ENCODE measurements at regions not wholly inside any gene's neighbourhood (a gene's known extent, or its start where the extent isn't known, plus 50 kb on each side); places are given as distances from the start of the nearest gene placed in this dataset.

DNA sequence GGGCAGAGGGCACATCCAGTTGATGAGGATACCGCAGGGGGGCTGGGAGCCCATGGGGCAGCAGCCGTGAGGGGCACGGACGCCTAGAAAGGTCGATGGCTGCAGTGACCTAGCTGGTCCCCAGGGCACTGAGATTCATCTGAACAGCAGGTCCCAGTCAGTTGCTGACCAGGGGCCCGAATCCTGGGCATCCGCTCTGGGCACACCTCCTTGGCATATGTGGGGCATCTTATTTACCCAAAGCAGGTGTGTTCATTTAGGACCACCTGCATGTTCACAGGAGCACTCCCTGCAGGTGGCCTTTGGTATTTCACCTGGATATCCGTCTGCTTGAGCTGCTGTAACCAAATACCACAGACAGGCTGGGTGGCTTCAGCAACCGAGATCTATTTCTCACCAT lies 72.0 kb upstream of the ODC1 start:
- Mint-ChIP-seq H3K27me3 (no peaks in the 10 kb centered on the region), H3K4me3 (no peak overlapping the region), H3K36me3 (ENCODE audit: low read depth) (no peaks in the 10 kb centered on the region), H3K9me3 (peaks cover 5% of the 10 kb centered on the region), H3K27ac (no peak overlapping the region), H3K4me1 (no peaks in the 10 kb centered on the region)
- ATAC-seq (replicated peaks) = no peak

GRCh38 chr2:10519394-10519740 lies 71.2 kb upstream of the ODC1 start:
- Mint-ChIP-seq H3K9me3 (peaks cover 9% of the 10 kb centered on the region), H3K4me3 (no peak overlapping the region), H3K36me3 (ENCODE audit: low read depth) (no peaks in the 10 kb centered on the region), H3K27ac (no peak overlapping the region), H3K4me1 (no peaks in the 10 kb centered on the region), H3K27me3 (no peaks in the 10 kb centered on the region)
- no peak for ATAC-seq (replicated peaks)

GRCh38 chr2:10518470-10519393 lies 70.6 kb upstream of the ODC1 start:
- peaks cover 9% of the 10 kb centered on the region for H3K9me3 Mint-ChIP-seq
- no peaks in the 10 kb centered on the region for H3K27me3 Mint-ChIP-seq
- peak; percentile 18 for ATAC-seq (replicated peaks)
- H3K36me3 Mint-ChIP-seq (ENCODE audit: low read depth) = no peaks in the 10 kb centered on the region
- H3K4me1 Mint-ChIP-seq = no peaks in the 10 kb centered on the region
- no peak overlapping the region for H3K4me3 Mint-ChIP-seq
- H3K27ac Mint-ChIP-seq = no peak overlapping the region

- no peaks in the 10 kb centered on the region for H3K4me1 Mint-ChIP-seq
- no peak overlapping the region for H3K27ac Mint-ChIP-seq
- ATAC-seq (replicated peaks) = no peak
- no peaks in the 10 kb centered on the region for H3K27me3 Mint-ChIP-seq
- peaks cover 9% of the 10 kb centered on the region for H3K9me3 Mint-ChIP-seq
- no peak overlapping the region for H3K4me3 Mint-ChIP-seq
- H3K36me3 Mint-ChIP-seq (ENCODE audit: low read depth) = no peaks in the 10 kb centered on the region
Observed at GRCh38 chr2:10517351-10518043, 69.4 kb upstream of the ODC1 start.

GRCh38 chr2:10515887-10516286 lies 67.8 kb upstream of the ODC1 start:
- Mint-ChIP-seq H3K9me3 (peaks cover 9% of the 10 kb centered on the region), H3K4me1 (no peaks in the 10 kb centered on the region), H3K4me3 (no peak overlapping the region), H3K27me3 (no peaks in the 10 kb centered on the region), H3K27ac (no peak overlapping the region), H3K36me3 (ENCODE audit: low read depth) (no peaks in the 10 kb centered on the region)
- no peak for ATAC-seq (replicated peaks)

DNA sequence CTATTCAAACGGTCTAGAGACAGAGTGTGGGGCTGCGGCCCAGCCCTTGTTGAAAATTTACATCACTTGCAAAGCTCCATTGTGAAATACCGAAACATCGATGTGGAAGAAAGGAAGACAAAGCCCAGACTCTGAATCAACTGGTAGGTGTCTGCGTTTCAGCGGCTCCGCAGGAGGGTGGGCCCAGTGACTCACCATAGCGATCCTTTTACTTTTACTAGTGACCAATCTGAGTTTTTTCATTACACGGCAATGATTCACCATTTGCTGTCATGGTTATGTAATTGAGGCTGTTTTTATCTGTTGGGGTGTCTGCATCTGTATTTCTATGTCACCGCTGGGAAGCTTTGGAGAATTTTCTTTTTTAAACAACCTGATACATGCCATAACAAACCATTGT lies 66.6 kb upstream of the ODC1 start:
- ATAC-seq (replicated peaks) = no peak
- H3K36me3 Mint-ChIP-seq (ENCODE audit: low read depth) = no peaks in the 10 kb centered on the region
- no peak overlapping the region for H3K4me3 Mint-ChIP-seq
- H3K27me3 Mint-ChIP-seq = no peaks in the 10 kb centered on the region
- no peak overlapping the region for H3K27ac Mint-ChIP-seq
- H3K4me1 Mint-ChIP-seq = no peaks in the 10 kb centered on the region
- H3K9me3 Mint-ChIP-seq = peaks cover 9% of the 10 kb centered on the region

- no peak for ATAC-seq (replicated peaks)
- no peak overlapping the region for H3K4me3 Mint-ChIP-seq
- no peaks in the 10 kb centered on the region for H3K36me3 Mint-ChIP-seq (ENCODE audit: low read depth)
- H3K27me3 Mint-ChIP-seq = no peaks in the 10 kb centered on the region
- peaks cover 9% of the 10 kb centered on the region for H3K9me3 Mint-ChIP-seq
- no peaks in the 10 kb centered on the region for H3K4me1 Mint-ChIP-seq
- no peak overlapping the region for H3K27ac Mint-ChIP-seq
Observed at GRCh38 chr2:10514273-10514672, 66.1 kb upstream of the ODC1 start.

DNA sequence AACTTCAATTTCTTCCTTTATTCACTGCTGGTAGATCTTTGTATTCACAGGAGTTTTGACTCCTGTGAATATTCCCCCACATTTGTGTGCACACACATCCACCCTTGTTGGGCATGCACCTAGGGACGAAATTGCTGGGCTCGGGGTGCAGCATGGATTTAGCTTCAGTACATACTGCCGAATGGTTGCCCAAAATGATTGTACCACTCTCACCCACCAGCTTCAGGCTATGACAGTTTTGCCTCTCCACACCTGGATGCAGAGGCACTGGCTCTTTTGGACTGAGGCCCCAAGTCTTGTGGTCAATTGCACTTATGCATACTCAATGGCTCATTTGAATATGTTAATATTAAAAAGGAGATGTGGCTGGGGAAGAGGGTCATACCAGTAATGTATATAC lies 65.1 kb upstream of the ODC1 start:
- ATAC-seq (replicated peaks) = no peak
- H3K27me3 Mint-ChIP-seq = no peaks in the 10 kb centered on the region
- H3K4me3 Mint-ChIP-seq = no peak overlapping the region
- H3K36me3 Mint-ChIP-seq (ENCODE audit: low read depth) = no peaks in the 10 kb centered on the region
- peaks cover 9% of the 10 kb centered on the region for H3K9me3 Mint-ChIP-seq
- H3K27ac Mint-ChIP-seq = no peak overlapping the region
- no peaks in the 10 kb centered on the region for H3K4me1 Mint-ChIP-seq

GRCh38 chr2:10508038-10508437 lies 59.9 kb upstream of the ODC1 start:
- ATAC-seq (replicated peaks) = no peak
- no peaks in the 10 kb centered on the region for H3K36me3 Mint-ChIP-seq (ENCODE audit: low read depth)
- no peaks in the 10 kb centered on the region for H3K27me3 Mint-ChIP-seq
- peaks cover 3% of the 10 kb centered on the region for H3K4me1 Mint-ChIP-seq
- H3K27ac Mint-ChIP-seq = no peak overlapping the region
- no peaks in the 10 kb centered on the region for H3K9me3 Mint-ChIP-seq
- no peak overlapping the region for H3K4me3 Mint-ChIP-seq

- ATAC-seq (replicated peaks) = no peak
- Mint-ChIP-seq H3K9me3 (no peaks in the 10 kb centered on the region), H3K4me3 (no peak overlapping the region)
Observed at GRCh38 chr2:10507106-10507505, 59.0 kb upstream of the ODC1 start.

DNA sequence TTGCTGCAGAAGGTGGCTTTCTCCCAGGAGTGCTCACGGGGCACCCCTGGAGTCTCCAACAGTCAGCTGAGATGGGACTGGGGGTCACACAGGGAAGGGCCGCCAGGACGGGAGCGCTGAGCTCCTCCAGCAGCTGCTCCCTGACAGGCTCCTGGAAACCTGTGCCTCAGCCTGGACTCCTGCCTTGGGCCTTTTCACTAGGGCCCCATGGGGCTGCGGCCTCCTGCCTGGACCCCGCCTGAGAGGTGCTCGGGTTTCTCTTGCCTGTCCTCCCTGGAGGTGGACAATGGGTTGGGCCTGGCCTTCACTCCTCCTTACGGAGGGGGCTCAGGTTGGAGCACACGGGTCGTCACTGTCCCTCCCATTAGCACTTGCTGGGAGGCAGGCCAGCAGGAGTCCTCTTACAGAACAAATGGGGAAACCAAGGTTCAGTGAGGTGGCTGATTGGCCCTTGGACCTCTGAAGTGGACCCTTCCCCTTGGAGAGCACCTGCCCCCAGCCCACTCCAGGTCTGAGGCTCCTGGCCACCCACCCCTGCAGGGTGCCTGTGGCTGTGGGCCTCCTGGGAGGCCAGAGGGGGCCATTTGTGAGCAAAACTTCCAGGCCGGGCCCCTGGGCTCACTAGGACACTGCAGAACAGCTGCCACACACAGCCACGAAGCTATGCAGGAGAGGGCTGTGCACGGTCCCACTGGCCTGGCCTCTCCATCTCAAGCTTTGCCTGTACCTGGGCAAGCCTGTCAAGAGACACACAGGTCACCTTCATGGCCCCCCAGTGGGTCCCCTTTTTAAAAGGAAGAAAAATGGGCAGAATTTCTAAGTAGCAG lies 57.1 kb upstream of the ODC1 start:
- ATAC-seq (replicated peaks) = no peak
- H3K27ac Mint-ChIP-seq = no peak overlapping the region
- H3K27me3 Mint-ChIP-seq = peaks cover 6% of the 10 kb centered on the region
- H3K4me1 Mint-ChIP-seq = peaks cover 3% of the 10 kb centered on the region
- no peak overlapping the region for H3K4me3 Mint-ChIP-seq
- H3K36me3 Mint-ChIP-seq (ENCODE audit: low read depth) = no peaks in the 10 kb centered on the region
- no peaks in the 10 kb centered on the region for H3K9me3 Mint-ChIP-seq

More at GRCh38 chr2:10507106-10507505, 59.0 kb upstream of the ODC1 start:
- Mint-ChIP-seq H3K27ac (no peak overlapping the region), H3K36me3 (ENCODE audit: low read depth) (no peaks in the 10 kb centered on the region), H3K27me3 (peaks cover 6% of the 10 kb centered on the region), H3K4me1 (peaks cover 3% of the 10 kb centered on the region)

DNA sequence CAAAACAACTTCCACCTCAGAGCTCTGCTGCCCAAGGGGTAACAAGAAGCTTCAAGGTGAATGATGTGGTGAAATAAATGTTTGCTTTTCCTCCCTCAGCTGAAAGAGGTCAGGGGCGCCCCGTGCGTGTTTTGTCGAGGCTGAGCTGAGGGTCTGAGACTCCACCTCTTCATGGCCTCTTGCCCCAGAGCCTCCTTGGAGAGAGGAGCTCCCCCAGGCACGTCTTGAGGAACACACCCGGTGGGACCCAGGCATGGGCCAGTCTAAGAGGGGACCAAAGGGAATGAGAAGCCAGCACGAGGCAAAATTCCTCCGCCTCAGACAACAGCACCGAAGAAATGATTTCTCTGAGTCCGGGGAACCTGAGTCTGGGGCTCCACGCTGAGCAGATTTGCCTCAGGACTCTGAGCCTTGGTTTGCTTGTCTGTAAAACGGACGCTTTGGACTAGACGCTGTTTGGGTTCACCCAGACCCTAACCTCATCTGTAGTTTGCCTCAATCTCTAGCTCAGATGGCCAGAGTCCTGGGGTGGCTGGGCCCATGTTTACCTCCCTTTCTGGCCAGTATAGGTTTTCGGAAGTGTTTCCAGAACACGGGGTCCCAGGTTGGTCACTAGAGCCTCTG lies 56.4 kb upstream of the ODC1 start:
- Mint-ChIP-seq H3K36me3 (ENCODE audit: low read depth) (no peaks in the 10 kb centered on the region), H3K27me3 (peaks cover 6% of the 10 kb centered on the region), H3K4me1 (peaks cover 3% of the 10 kb centered on the region), H3K27ac (no peak overlapping the region), H3K9me3 (no peaks in the 10 kb centered on the region), H3K4me3 (no peak overlapping the region)
- no peak for ATAC-seq (replicated peaks)

DNA sequence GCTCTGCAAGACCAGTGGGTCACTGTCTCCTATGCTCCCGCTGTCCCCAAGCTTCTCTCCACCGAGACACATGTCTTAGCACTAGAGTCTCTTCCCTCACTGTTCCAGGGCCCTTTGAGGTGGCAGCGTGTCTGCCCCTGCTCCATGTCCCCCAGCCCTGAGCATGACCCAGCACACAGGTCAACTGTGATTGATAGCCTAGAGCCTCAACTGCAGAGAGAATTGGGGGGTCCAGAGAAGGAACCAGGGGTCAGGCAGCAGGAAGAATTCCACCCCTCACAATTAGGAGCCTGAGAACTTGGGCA lies 54.6 kb upstream of the ODC1 start:
- Mint-ChIP-seq H3K4me1 (peaks cover 3% of the 10 kb centered on the region), H3K36me3 (ENCODE audit: low read depth) (no peaks in the 10 kb centered on the region), H3K27ac (no peak overlapping the region), H3K9me3 (no peaks in the 10 kb centered on the region), H3K27me3 (peaks cover 8% of the 10 kb centered on the region), H3K4me3 (no peak overlapping the region)
- ATAC-seq (replicated peaks) = no peak

- Mint-ChIP-seq H3K36me3 (ENCODE audit: low read depth) (no peaks in the 10 kb centered on the region), H3K27me3 (peaks cover 8% of the 10 kb centered on the region), H3K9me3 (no peaks in the 10 kb centered on the region), H3K27ac (no peak overlapping the region), H3K4me1 (peaks cover 5% of the 10 kb centered on the region), H3K4me3 (no peak overlapping the region)
- no peak for ATAC-seq (replicated peaks)
Observed at GRCh38 chr2:10501980-10502802, 54.1 kb upstream of the ODC1 start.

All from activated T-helper 17 cell treated with anti-CD3 and anti-CD28 coated beads, Interleukin-2, amount 50 U/mL, for 72 hours (primary cell).